SU-DHL-6 (cell line): ENCODE measurements at regions not wholly inside any gene's neighbourhood (a gene's known extent, or its start where the extent isn't known, plus 50 kb on each side); places are given as distances from the start of the nearest gene placed in this dataset.

ENCODE experiments used
- H2AFZ ChIP-seq: fragments of 200-600 bp; sonication (generic); 2 replicates; pipeline ENCODE4 v1.6.1; 2014; ENCODE audit warnings: low read depth, mild to moderate bottlenecking, moderate library complexity, mixed read lengths, antibody characterized with exemption, low read length; ENCODE audit not compliant: severe bottlenecking
- H3F3A ChIP-seq: fragments of 200-600 bp; shearing (Covaris generic); 2 replicates; pipeline ENCODE4 v1.6.0; 2016; ENCODE audit warnings: antibody characterized with exemption, mild to moderate bottlenecking; ENCODE audit not compliant: insufficient read depth
- H3K27ac ChIP-seq: fragments of 200-600 bp; sonication (generic); 2 replicates; pipeline ENCODE4 v1.5.1; 2016; ENCODE audit warnings: low read depth, mild to moderate bottlenecking, low read length, moderate library complexity, mixed read lengths
- H3K27me3 ChIP-seq: fragments of 200-600 bp; sonication (generic), shearing (Covaris generic); 2 replicates; pipeline ENCODE4 v1.6.0; 2014; ENCODE audit warnings: mild to moderate bottlenecking, low read length
- H3K36me3 ChIP-seq: fragments of 200-600 bp; sonication (generic); 2 replicates; pipeline ENCODE4 v1.6.1; 2014; ENCODE audit warnings: mild to moderate bottlenecking, low read length, mixed read lengths
- H3K4me2 ChIP-seq: fragments of 300-600, 200-600 bp; shearing (Covaris generic), sonication (generic); 2 replicates; pipeline ENCODE4 v1.6.0; 2014; ENCODE audit warnings: low read length, low read depth, mild to moderate bottlenecking; ENCODE audit not compliant: poor library complexity, severe bottlenecking
- H3K4me3 ChIP-seq: fragments of 200-600 bp; sonication (generic); 2 replicates; pipeline ENCODE4 v1.5.1; 2014; ENCODE audit warnings: antibody characterized with exemption, low read length, mild to moderate bottlenecking, mixed read lengths; ENCODE audit not compliant: insufficient read depth, poor library complexity, severe bottlenecking
- H3K79me2 ChIP-seq: fragments of 200-600 bp; sonication (generic); 2 replicates; pipeline ENCODE4 v1.6.1; 2014; ENCODE audit warnings: mild to moderate bottlenecking, low read length, moderate library complexity; ENCODE audit not compliant: insufficient read depth
- H3K9ac ChIP-seq: fragments of 200-600 bp; sonication (generic); 2 replicates; pipeline ENCODE4 v1.7.0; 2014; ENCODE audit warnings: mild to moderate bottlenecking, low read length
- H3K9me2 ChIP-seq: fragments of 200-600 bp; sonication (generic); replicated peaks from 2 replicates; pipeline ENCODE4 v1.6.1; 2014; ENCODE audit warnings: low read length; ENCODE audit not compliant: insufficient read depth
- H3K9me3 ChIP-seq: fragments of 200-600 bp; sonication (generic); 2 replicates; pipeline ENCODE4 v1.6.1; 2014; ENCODE audit warnings: low read length, mixed read lengths; ENCODE audit not compliant: insufficient read depth
- H4K20me1 ChIP-seq: fragments of 200-600 bp; sonication (generic); 2 replicates; pipeline ENCODE4 v1.6.1; 2014; ENCODE audit warnings: low read depth, mild to moderate bottlenecking, antibody characterized with exemption, low read length, moderate library complexity, mixed read lengths
- CTCF ChIP-seq: fragments of 200-600 bp; sonication (generic); IDR thresholded peaks from one replicate; pipeline ENCODE4 v1.5.1; 2017; ENCODE audit warnings: antibody characterized with exemption, mild to moderate bottlenecking, low read length, moderate library complexity; ENCODE audit not compliant: insufficient read depth, poor library complexity, severe bottlenecking
- EZH2phosphoT487 ChIP-seq: fragments of 200-600 bp; sonication (generic), shearing (Covaris generic); conservative IDR thresholded peaks from 2 replicates; pipeline ENCODE4 v1.6.1; 2018; ENCODE audit warnings: mild to moderate bottlenecking, antibody characterized with exemption, low read length, moderate library complexity, mixed read lengths

GRCh38 chr14:38316922-38317321 is 61.0 kb upstream of the CLEC14A start:
- Histone ChIP-seq H3K4me2 (no peak overlapping the region), H3K79me2 (no peaks in the 10 kb centered on the region), H3K27me3 (no peaks in the 10 kb centered on the region), H3F3A (no peaks in the 10 kb centered on the region), H3K9ac (no peak overlapping the region), H4K20me1 (no peaks in the 10 kb centered on the region), H3K36me3 (no peaks in the 10 kb centered on the region), H3K9me2 (no peaks in the 10 kb centered on the region), H3K27ac (no peak overlapping the region), H3K9me3 (no peaks in the 10 kb centered on the region), H3K4me3 (no peak overlapping the region), H2AFZ (no peak overlapping the region)
- TF ChIP-seq EZH2phosphoT487, result no peak
- no peak for TF ChIP-seq CTCF

- H4K20me1 ChIP-seq, result no peaks in the 10 kb centered on the region
- H3K36me3 ChIP-seq, result no peaks in the 10 kb centered on the region
- no peaks in the 10 kb centered on the region for H3K9me2 ChIP-seq
- H3K27ac ChIP-seq, result no peak overlapping the region
- no peaks in the 10 kb centered on the region for H3K79me2 ChIP-seq
- TF ChIP-seq CTCF, result no peak
- TF ChIP-seq EZH2phosphoT487, result no peak
- H3K4me3 ChIP-seq, result no peak overlapping the region
- no peaks in the 10 kb centered on the region for H3K9me3 ChIP-seq
- H3F3A ChIP-seq, result no peaks in the 10 kb centered on the region
- H2AFZ ChIP-seq, result no peak overlapping the region
- H3K9ac ChIP-seq, result no peak overlapping the region
- H3K4me2 ChIP-seq, result no peak overlapping the region
- H3K27me3 ChIP-seq, result no peaks in the 10 kb centered on the region
These were observed 55.8 kb upstream of the CLEC14A start for GRCh38 chr14:38311655-38312054.

- H3K4me2 ChIP-seq, result no peak overlapping the region
- no peaks in the 10 kb centered on the region for H3K9me2 ChIP-seq
- H3K9ac ChIP-seq, result no peak overlapping the region
- no peak overlapping the region for H3K27ac ChIP-seq
- H2AFZ ChIP-seq, result no peak overlapping the region
- H3K9me3 ChIP-seq, result no peaks in the 10 kb centered on the region
- no peaks in the 10 kb centered on the region for H3K27me3 ChIP-seq
- H3F3A ChIP-seq, result no peaks in the 10 kb centered on the region
- no peaks in the 10 kb centered on the region for H3K36me3 ChIP-seq
- H3K79me2 ChIP-seq, result no peaks in the 10 kb centered on the region
- no peak for TF ChIP-seq CTCF
- TF ChIP-seq EZH2phosphoT487, result no peak
- no peak overlapping the region for H3K4me3 ChIP-seq
- no peaks in the 10 kb centered on the region for H4K20me1 ChIP-seq
These were observed 54.6 kb upstream of the CLEC14A start for GRCh38 chr14:38310420-38310995.
